8988T (cell line): ENCODE measurements at regions not wholly inside any gene's neighbourhood (a gene's known extent, or its start where the extent isn't known, plus 50 kb on each side); places are given as distances from the start of the nearest gene placed in this dataset.

Experiments
- DNase-seq: peaks from one replicate; pipeline ENCODE4 v3.0.0; 2011

DNA sequence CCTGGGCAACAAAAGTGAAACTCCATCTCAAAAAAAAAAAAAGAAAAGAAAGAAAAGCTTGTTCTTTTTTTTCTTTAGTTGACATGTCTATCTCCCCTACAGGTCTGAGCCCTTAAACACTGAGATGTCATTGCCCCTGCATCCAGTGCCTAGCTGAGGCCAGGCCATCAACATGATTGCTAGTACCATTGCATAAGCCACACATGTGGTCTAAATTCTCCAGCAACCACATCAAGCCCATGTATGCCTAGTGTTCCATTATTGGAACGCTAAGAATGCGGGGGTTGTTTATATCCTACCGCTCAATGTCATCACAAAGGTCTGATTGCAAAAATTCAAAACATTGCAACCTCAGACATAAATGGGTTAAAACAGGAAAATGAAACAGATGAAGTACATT is 62.7 kb downstream of the NPTX2 start:
- no peak for DNase-seq

- DNase-seq: no peak
Measured at GRCh38 chr7:98681511-98681910, 64.4 kb downstream of the NPTX2 start.

GRCh38 chr7:98681951-98682350 is 64.9 kb downstream of the NPTX2 start:
- DNase-seq: no peak

DNA sequence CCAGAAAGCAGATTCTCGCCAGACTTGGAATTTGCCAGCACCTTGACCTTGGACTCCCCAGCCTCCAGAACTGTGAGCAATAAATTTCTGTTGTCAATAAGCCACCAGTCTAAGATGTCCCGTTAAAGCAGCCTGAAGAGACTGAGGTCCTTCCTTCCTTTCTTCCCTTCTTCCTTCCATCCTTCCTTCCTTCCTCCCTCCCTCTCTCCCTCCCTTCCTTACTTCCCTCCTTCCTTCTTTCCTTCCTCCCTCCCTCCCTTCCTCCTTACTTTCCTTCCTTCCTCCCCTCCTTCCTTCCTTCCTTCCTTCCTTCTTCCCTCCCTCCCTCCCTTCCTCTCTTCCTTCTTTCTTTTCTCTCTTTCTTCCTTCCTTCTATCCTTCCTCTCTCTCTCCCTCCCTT is 66.4 kb downstream of the NPTX2 start:
- no peak for DNase-seq

GRCh38 chr7:98685541-98685940 is 68.5 kb downstream of the NPTX2 start:
- DNase-seq: no peak

DNA sequence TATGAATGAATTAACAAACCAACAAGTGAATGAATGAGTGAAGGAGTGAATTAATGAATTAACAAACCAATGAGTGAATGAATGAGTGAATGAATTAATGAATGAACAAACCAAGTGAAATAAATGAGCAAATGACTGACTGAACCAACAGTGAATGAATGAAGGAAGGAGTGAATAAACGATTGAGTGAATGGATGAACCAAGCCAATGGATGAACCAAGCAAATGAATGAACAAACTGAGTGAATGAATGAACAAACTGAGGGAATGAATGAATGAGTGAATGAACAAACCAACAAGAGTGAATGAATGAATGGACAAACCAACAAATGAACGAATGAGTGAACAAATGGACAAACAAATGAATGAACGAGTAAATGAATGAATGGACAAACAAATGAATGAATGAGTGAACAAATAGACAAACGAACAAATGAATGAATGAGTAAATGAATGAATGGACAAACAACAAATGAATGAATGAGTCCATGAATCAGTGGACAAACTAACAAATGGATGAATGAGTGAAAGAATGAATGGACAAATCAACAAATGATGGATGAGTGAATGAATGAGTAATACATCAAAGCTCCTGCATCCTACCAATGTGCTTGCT is 69.5 kb downstream of the NPTX2 start:
- no peak for DNase-seq

DNA sequence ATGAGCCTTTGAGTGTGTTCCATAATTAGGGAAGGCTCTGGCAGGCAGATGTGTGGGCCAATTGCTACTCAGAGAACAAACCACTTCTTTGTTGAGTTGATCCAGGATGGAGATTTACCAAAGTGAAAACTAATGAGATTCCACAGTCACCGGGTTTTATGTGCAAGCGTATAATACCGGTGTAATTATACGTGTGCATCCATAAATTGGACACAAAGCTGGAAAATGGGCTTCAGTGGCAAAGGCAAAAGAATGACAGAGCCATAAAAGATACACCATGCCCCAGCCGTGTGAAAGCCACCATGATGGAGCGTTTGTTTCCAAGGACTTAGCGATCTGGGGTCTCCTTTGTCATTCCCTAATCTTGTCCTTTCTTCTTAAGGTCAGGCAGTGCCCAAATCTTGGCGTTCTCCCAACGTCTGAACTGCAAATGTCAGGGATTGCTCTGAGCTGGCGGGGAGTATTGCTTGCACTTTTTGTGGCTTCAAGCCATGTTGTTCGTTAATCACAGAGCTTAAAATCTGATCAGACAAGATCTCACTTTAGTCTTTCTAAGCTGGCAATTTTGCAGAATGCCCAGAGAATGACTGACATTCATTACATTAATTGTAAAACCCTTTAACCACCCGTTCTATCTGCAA is 70.1 kb downstream of the NPTX2 start:
- no peak for DNase-seq

- DNase-seq: no peak
Measured at GRCh38 chr7:98691619-98692018, 74.5 kb downstream of the NPTX2 start.

DNA sequence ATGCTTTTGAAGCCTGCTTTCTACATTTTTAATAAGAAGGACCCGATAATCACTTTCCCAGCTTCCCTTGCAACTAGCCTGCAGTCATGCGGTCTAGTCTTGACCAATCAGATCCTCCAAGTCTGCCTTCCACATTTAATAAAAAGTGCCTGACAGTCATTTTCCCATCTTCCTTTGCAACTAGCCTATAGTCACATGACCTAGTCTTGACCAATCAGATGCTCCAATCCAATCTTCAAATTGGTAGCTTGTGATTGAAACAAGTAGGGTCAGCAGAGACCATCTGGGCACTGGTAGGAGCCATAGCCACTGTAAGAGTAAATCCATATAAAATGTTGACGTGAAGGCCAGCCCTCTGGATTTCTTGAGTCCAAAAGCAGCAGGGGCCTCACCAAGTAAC is 80.0 kb downstream of the NPTX2 start:
- no peak for DNase-seq

- no peak for DNase-seq
Measured at GRCh38 chr7:98697485-98698240, 80.6 kb downstream of the NPTX2 start.

DNA sequence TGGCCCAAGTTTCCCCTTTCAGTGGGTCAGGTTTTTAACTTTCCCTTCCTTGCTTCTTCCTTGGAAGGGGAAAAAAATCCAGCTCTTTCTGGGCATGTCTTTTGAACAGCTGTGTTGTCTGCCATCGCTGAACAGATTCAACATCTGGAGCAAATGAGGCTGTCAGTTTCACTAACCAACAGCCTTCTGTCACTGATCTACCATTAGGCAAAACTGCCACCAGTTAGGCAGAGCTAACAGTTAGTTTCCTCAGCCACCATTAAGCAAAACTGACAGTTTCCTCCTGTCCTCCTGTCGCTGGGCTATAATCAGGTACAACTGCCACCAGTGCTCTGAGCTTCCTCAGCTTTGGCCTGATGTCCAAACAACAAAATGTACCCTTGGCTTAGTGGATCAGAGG is 81.9 kb downstream of the NPTX2 start:
- DNase-seq: no peak

DNA sequence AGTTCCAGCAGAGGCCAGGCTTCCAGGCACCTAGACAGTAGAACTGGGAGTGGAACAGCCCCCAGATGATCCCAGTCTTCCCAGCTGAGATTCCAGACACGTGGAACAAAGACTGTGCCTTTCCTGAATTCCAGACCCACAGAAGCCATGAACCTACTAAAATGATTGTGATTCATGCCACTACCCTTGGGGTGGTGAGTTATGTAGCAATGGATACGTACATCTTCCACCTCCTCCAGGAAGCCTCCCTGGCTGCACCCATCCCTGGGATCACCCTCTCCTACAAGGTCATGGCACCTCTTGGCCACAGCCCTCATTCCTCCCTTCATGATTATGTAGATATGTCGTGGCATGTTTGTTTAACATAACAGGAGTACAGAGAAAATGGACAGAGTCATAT is 83.4 kb downstream of the NPTX2 start:
- no peak for DNase-seq

DNA sequence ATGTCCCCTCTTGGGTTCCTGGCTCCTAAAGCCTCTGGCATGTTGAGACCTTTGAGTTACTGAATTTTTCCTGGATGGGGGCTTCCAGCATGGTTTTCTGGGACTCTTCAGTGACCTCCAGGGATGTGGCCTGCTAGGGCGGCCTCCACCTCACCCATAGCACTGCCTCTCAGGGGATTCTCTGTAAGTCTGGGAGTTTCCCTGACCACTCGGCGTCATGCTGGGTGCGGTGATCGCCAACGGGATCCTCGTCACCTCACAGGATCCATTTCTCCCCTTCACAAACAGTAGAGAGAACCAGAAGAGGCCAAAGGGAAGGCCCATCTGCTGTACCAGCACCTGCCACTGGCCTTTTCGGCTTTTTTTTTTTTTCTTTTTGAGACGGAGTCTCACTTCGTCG is 84.3 kb downstream of the NPTX2 start:
- DNase-seq: no peak

GRCh38 chr7:98702021-98702420 is 84.9 kb downstream of the NPTX2 start:
- no peak for DNase-seq

DNA sequence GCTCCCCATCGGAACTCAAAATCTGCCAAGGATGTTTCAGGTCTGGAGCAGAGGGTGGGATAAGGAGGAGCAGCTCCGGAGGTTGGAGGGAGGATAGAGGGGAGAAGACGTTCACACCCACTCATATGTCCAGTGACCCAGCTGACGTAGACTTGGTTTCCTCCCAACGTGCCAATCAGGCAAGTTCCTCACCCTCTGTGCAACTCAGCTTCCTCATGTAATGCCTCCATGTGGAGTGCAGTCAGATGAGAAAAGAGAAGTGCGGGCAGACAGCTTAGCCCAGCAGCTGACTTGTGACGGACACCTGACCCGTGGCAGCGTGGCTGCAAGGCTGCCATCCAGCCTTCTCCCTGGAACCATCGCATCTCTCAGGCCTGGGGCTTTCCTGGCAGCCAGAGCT is 86.8 kb downstream of the NPTX2 start:
- DNase-seq: no peak

GRCh38 chr7:98705626-98706025 is 88.5 kb downstream of the NPTX2 start:
- DNase-seq: no peak

DNA sequence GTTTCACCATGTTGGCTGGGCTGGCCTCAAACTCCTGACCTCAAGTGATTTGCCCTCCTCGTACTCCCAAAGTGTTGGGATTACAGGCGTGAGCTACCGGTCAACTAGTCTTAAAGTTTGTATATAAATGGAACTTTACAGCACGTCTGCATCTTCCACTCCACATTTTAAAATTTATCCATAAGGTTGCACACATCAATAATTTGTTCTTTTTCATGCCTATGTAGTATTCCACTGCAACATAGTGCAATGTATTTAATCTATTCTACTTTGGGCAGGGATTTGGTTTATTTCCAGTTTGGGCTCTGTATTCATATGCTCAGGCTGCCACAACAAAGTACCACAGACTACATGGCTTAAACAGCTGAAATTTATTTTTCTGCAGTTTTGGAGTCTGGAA is 90.0 kb downstream of the NPTX2 start:
- no peak for DNase-seq

DNA sequence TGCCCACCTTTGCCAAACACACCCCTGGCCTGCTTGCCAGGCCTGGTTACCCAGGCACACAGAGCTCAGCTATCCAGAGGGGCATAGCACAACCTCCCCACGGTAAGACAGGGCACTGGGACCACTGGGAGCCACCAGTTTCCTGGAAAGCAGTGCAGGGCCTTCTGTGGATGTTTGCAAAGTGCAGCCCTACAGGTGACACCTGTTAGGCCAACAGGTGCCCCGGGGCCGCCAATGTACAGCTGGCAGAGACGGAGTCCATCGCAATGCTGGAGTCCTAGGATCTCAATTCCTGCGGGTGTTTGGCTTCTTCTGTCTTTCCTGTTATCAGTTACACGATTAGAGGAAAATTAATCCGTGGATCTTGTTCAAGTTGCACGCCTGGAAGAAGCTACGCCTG is 94.9 kb downstream of the NPTX2 start:
- DNase-seq: no peak

DNA sequence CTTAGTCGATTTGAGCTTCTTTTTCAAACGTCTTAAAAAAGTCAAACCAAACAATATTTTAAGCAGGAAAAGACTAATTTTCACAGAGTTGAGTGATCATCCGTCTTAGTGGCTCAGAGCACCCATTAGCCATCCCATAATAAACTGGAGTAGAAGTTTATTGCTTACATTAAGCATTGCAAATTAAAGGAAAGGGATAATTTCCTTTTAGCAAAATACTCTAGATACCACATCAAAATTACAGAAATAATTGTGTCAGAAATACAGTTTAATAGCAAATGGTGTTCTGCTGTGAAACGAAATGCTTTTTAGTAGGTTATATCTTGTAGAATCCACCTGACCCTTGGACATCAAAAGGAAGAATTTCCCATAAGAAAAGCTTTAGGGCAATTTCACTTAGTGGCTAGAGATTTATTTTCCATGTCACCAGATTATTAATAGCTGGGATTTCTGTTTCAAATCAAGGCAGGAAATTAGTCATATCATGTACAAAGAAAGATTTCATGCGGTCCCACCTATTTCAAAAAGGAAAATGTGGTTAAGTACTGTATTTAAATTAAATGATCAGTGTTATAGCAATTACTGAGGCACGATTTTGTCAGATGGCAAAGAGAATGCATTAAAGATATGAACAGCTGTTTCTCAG is 96.2 kb downstream of the NPTX2 start:
- DNase-seq: no peak

- no peak for DNase-seq
Measured at GRCh38 chr7:98719396-98719795, 102.3 kb downstream of the NPTX2 start.

- no peak for DNase-seq
Measured at GRCh38 chr7:98722402-98722801, 105.3 kb downstream of the NPTX2 start.

- DNase-seq: no peak
Measured at GRCh38 chr7:98724591-98724990, 107.5 kb downstream of the NPTX2 start.

GRCh38 chr7:98727146-98727709 is 110.1 kb downstream of the NPTX2 start:
- DNase-seq: no peak

DNA sequence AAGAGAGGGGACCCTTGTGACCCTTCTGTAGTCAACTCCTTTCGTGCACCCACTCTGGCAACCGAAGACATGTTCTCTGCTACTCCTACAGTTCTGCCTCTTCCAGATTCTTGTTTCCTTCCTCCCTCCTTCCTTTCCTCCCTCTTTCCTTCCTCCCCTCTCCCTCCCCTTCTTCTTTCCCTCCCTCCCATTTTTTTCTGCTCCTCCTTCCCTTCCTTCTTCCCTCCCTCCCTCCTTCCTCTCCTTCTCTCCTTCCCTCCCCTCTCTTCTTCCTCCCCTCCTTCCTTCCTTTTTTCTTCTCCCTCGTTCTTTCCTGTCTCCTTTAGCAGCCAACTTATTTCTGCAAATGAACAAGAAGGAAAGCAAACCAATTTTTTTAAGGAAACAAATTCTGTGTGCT is 111.5 kb downstream of the NPTX2 start:
- no peak for DNase-seq
